PC-3 (cell line): ENCODE measurements at regions not wholly inside any gene's neighbourhood (a gene's known extent, or its start where the extent isn't known, plus 50 kb on each side); places are given as distances from the start of the nearest gene placed in this dataset.

ENCODE experiments used
- ATAC-seq: fragments of 200-7000 bp; cut with Tn5 transposase; 2 replicates; pipeline ENCODE4 v1.9.1; 2020; ENCODE audit warnings: mild to moderate bottlenecking, moderate library complexity
- BruUV-seq: library from RNA; stranded (reverse); fragments of 400-500 nt; replicated peaks from 2 replicates; lab custom pipeline; 2021; lab: Mats Ljungman, UMichigan
- CTCF ChIA-PET: fragments of 300-600 bp; sonication (Branson Sonifier 250); formaldehyde crosslinking; loops from one replicate; lab custom pipeline; 2022; ENCODE audit warnings: antibody characterized with exemption; lab: Charles Lee
- POLR2A ChIA-PET: fragments of 300-600 bp; sonication (Branson Sonifier 250); formaldehyde crosslinking; loops from one replicate; lab custom pipeline; 2022; ENCODE audit warnings: antibody characterized with exemption; ENCODE audit not compliant: unreplicated experiment; lab: Charles Lee
- DNase-seq: peaks from one replicate; pipeline ENCODE4 v3.0.0-alpha.2; 2015
- H2AFZ ChIP-seq: fragments of 300-600 bp; sonication (generic); 2 replicates; pipeline ENCODE4 v1.6.0; 2016; ENCODE audit warnings: antibody characterized with exemption, low read length
- H3F3A ChIP-seq: fragments of 300-600 bp; sonication (generic); one replicate; pipeline ENCODE4 v1.6.0; 2017; ENCODE audit warnings: antibody characterized with exemption, low read length, control low read depth, mild to moderate bottlenecking; ENCODE audit not compliant: unreplicated experiment
- H3K27ac ChIP-seq: fragments of 300-600 bp; sonication (generic); 2 replicates; pipeline ENCODE4 v1.5.1; 2016; ENCODE audit warnings: mild to moderate bottlenecking, low read length
- H3K27me3 ChIP-seq: fragments of 300-600 bp; sonication (generic); 2 replicates; pipeline ENCODE4 v1.6.1; 2016; ENCODE audit warnings: low read length, mixed read lengths
- H3K36me3 ChIP-seq: fragments of 300-600 bp; sonication (generic); 2 replicates; pipeline ENCODE4 v1.6.1; 2016; ENCODE audit warnings: low read depth, mixed run types, low read length, mixed read lengths
- H3K4me1 ChIP-seq: fragments of 300-600 bp; sonication (generic); 2 replicates; pipeline ENCODE4 v1.5.1; 2016; ENCODE audit warnings: low read length; ENCODE audit not compliant: insufficient read depth
- H3K4me2 ChIP-seq: fragments of 300-600 bp; sonication (generic); 2 replicates; pipeline ENCODE4 v1.6.0; 2016; ENCODE audit warnings: low read length
- H3K4me3 ChIP-seq: fragments of 300-600 bp; sonication (generic); 2 replicates; pipeline ENCODE4 v1.5.1; 2016; ENCODE audit warnings: mild to moderate bottlenecking, low read length, mixed read lengths
- H3K79me2 ChIP-seq: fragments of 300-600 bp; sonication (generic); 2 replicates; pipeline ENCODE4 v1.6.1; 2017; ENCODE audit warnings: low read length, mixed read lengths
- H3K9ac ChIP-seq: fragments of 300-600 bp; sonication (generic); 2 replicates; pipeline ENCODE4 v1.6.0; 2016; ENCODE audit warnings: mild to moderate bottlenecking, low read length
- H3K9me2 ChIP-seq: fragments of 300-600 bp; sonication (generic); replicated peaks from 2 replicates; pipeline ENCODE4 v1.6.1; 2016; ENCODE audit warnings: mixed run types, low read length, mixed read lengths
- H3K9me3 ChIP-seq: fragments of 300-600 bp; sonication (generic); 2 replicates; pipeline ENCODE4 v1.6.1; 2016; ENCODE audit warnings: low read length, mixed read lengths
- H4K20me1 ChIP-seq: fragments of 300-600 bp; sonication (generic); 2 replicates; pipeline ENCODE4 v1.6.1; 2016; ENCODE audit warnings: low read length, mixed read lengths
- EZH2 ChIP-seq: fragments of 300-600 bp; sonication (generic); IDR thresholded peaks from one replicate; pipeline ENCODE4 v1.6.1; 2017; ENCODE audit warnings: antibody characterized with exemption, mild to moderate bottlenecking, low read length; ENCODE audit not compliant: unreplicated experiment
- EZH2phosphoT487 ChIP-seq: fragments of 300-600 bp; sonication (generic); IDR thresholded peaks from 2 replicates; pipeline ENCODE4 v1.6.1; 2018; ENCODE audit warnings: mild to moderate bottlenecking, antibody characterized with exemption, low read length, borderline replicate concordance
- intact Hi-C: fragments of 100-400 bp; cut with micrococcal nuclease; formaldehyde crosslinking; loops from 2 replicates; pipeline ENCODE4 v1.9.0; 2023
- TF ChIP-seq, protein P1 (sequence below): fragments of 300-600 bp; sonication (generic); conservative IDR thresholded peaks from 2 replicates; pipeline ENCODE4 v1.5.1; 2017; ENCODE audit warnings: antibody characterized with exemption, low read depth, mild to moderate bottlenecking, low read length

GRCh38 chr4:37740546-37740945 lies 54.4 kb upstream of the RELL1 start:
- Histone ChIP-seq H2AFZ (no peak overlapping the region), H3K9me3 (no peaks in the 10 kb centered on the region), H3K27ac (no peak overlapping the region), H3F3A (no peaks in the 10 kb centered on the region), H3K9me2 (no peaks in the 10 kb centered on the region), H4K20me1 (no peaks in the 10 kb centered on the region), H3K9ac (no peak overlapping the region), H3K4me1 (peaks cover 5% of the 10 kb centered on the region; the same call in 1 of the 2 replicates), H3K4me2 (no peak overlapping the region), H3K36me3 (no peaks in the 10 kb centered on the region), H3K4me3 (no peak overlapping the region), H3K27me3 (no peaks in the 10 kb centered on the region), H3K79me2 (no peaks in the 10 kb centered on the region)
- intact Hi-C loops, result no loop called here
- ATAC-seq, result no peak
- POLR2A ChIA-PET, result no interaction called here
- CTCF ChIA-PET, result no interaction called here
- no TSS peak for BruUV-seq
- no peak for DNase-seq
- no peak for TF ChIP-seq EZH2
- TF ChIP-seq EZH2phosphoT487, result no peak
- TF ChIP-seq, protein P1, sequence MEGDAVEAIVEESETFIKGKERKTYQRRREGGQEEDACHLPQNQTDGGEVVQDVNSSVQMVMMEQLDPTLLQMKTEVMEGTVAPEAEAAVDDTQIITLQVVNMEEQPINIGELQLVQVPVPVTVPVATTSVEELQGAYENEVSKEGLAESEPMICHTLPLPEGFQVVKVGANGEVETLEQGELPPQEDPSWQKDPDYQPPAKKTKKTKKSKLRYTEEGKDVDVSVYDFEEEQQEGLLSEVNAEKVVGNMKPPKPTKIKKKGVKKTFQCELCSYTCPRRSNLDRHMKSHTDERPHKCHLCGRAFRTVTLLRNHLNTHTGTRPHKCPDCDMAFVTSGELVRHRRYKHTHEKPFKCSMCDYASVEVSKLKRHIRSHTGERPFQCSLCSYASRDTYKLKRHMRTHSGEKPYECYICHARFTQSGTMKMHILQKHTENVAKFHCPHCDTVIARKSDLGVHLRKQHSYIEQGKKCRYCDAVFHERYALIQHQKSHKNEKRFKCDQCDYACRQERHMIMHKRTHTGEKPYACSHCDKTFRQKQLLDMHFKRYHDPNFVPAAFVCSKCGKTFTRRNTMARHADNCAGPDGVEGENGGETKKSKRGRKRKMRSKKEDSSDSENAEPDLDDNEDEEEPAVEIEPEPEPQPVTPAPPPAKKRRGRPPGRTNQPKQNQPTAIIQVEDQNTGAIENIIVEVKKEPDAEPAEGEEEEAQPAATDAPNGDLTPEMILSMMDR, result no peak

- H3K4me3 ChIP-seq, result no peak overlapping the region
- peak; percentile 75 for ATAC-seq
- no peak overlapping the region for H3K27ac ChIP-seq
- H3K4me1 ChIP-seq, result peaks cover 5% of the 10 kb centered on the region; the same call in 1 of the 2 replicates
- POLR2A ChIA-PET, result no interaction called here
- no peak overlapping the region for H3K9ac ChIP-seq
- H3K9me2 ChIP-seq, result no peaks in the 10 kb centered on the region
- 0 out of 2 replicates have a peak overlapping the region, but pooled peaks have one; percentile 9 for H3K4me2 ChIP-seq
- H3K9me3 ChIP-seq, result no peaks in the 10 kb centered on the region
- no peaks in the 10 kb centered on the region for H4K20me1 ChIP-seq
- no peaks in the 10 kb centered on the region for H3F3A ChIP-seq
- TF ChIP-seq, protein P1, result no peak
- TF ChIP-seq EZH2 (no peak), EZH2phosphoT487 (no peak)
- H3K36me3 ChIP-seq, result no peaks in the 10 kb centered on the region
- CTCF ChIA-PET, result no interaction called here
- no peak overlapping the region for H2AFZ ChIP-seq
- no peaks in the 10 kb centered on the region for H3K27me3 ChIP-seq
- no TSS peak for BruUV-seq
- intact Hi-C loops, result no loop called here
- no peaks in the 10 kb centered on the region for H3K79me2 ChIP-seq
- DNase-seq, result peak; percentile 73
These were observed 51.3 kb upstream of the RELL1 start for GRCh38 chr4:37737466-37737865.
